HUDEP-2 (cell line): ENCODE measurements at regions not wholly inside any gene's neighbourhood (a gene's known extent, or its start where the extent isn't known, plus 50 kb on each side); places are given as distances from the start of the nearest gene placed in this dataset.
"Not testable (repeated sequence)": the region's sequence is repeated elsewhere in the genome, so short reads cannot be mapped to it uniquely, and the experiment has no call there.

Source experiments
- DNase-seq, 76 experiments: peaks; one replicate each; lab custom pipeline; 2025; ENCODE audit not compliant: unreplicated experiment in 76 of 76; lab: John Stamatoyannopoulos, UW

GRCh38 chr3:177686671-177687070, 489.4 kb upstream of the TBL1XR1 start:
- DNase-seq = no peak

GRCh38 chr3:177687291-177687690, 490.0 kb upstream of the TBL1XR1 start:
- DNase-seq = no peak

- DNase-seq = no peak
These were observed 490.9 kb upstream of the TBL1XR1 start for GRCh38 chr3:177688152-177688551.

GRCh38 chr3:177689077-177689476, 491.8 kb upstream of the TBL1XR1 start:
- no peak for DNase-seq

- DNase-seq = no peak
These were observed 492.6 kb upstream of the TBL1XR1 start for GRCh38 chr3:177689869-177690268.

- no peak for DNase-seq
These were observed 493.0 kb upstream of the TBL1XR1 start for GRCh38 chr3:177690306-177690705.

- DNase-seq = no peak
These were observed 495.2 kb upstream of the TBL1XR1 start for GRCh38 chr3:177692304-177692975.

GRCh38 chr3:177693616-177694264, 496.5 kb upstream of the TBL1XR1 start:
- no peak for DNase-seq

- no peak for DNase-seq
These were observed 497.0 kb upstream of the TBL1XR1 start for GRCh38 chr3:177694316-177694715.

- no peak for DNase-seq
These were observed 497.7 kb upstream of the TBL1XR1 start for GRCh38 chr3:177694951-177695350.

GRCh38 chr3:177700117-177700516, 502.8 kb upstream of the TBL1XR1 start:
- no peak for DNase-seq

- DNase-seq = no peak
These were observed 506.5 kb upstream of the TBL1XR1 start for GRCh38 chr3:177703788-177704187.

- DNase-seq = no peak
These were observed 508.9 kb upstream of the TBL1XR1 start for GRCh38 chr3:177705976-177706823.

- DNase-seq = not testable (repeated sequence)
These were observed 512.2 kb upstream of the TBL1XR1 start for GRCh38 chr3:177709470-177709869.

GRCh38 chr3:177710506-177710905, 513.2 kb upstream of the TBL1XR1 start:
- no peak for DNase-seq

GRCh38 chr3:177711637-177712036, 514.4 kb upstream of the TBL1XR1 start:
- no peak for DNase-seq

GRCh38 chr3:177713928-177714900, 516.9 kb upstream of the TBL1XR1 start:
- no peak for DNase-seq

- DNase-seq = no peak
These were observed 517.7 kb upstream of the TBL1XR1 start for GRCh38 chr3:177714945-177715344.

GRCh38 chr3:177715980-177716379, 518.7 kb upstream of the TBL1XR1 start:
- no peak for DNase-seq

GRCh38 chr3:177720927-177721326, 523.6 kb upstream of the TBL1XR1 start:
- not testable (repeated sequence) for DNase-seq
